A549 (cell line): ENCODE measurements at regions not wholly inside any gene's neighbourhood (a gene's known extent, or its start where the extent isn't known, plus 50 kb on each side); places are given as distances from the start of the nearest gene placed in this dataset.

ENCODE experiments used
- ATAC-seq, 2 experiments: fragments of 200-7000 bp in 1 of 2; fragments of >200 bp in 1 of 2; cut with Nextera tagmentation in 1 of 2; cut with Tn5 transposase in 1 of 2; 3 replicates each; pipeline versions ENCODE4 v1.8.0 to v1.9.1; 2018 to 2020; ENCODE audit warnings: mild to moderate bottlenecking in 1 of 2, moderate library complexity in 1 of 2
- CTCF ChIA-PET: fragments of 300-600 bp; sonication (Branson Sonifier 250); formaldehyde crosslinking; extraction: SDS; loops from one replicate; lab custom pipeline; 2021; ENCODE audit warnings: antibody characterized with exemption, inconsistent platforms; lab: Yijun Ruan, JAX
- POLR2A ChIA-PET: fragments of 350-600 bp; formaldehyde crosslinking; extraction: SDS; loops from one replicate; lab custom pipeline; 2021; ENCODE audit warnings: antibody characterized with exemption, inconsistent platforms; lab: Yijun Ruan, JAX
- DNase-seq, 2 experiments: peaks; one replicate each; pipeline versions ENCODE4 v3.0.0 to v3.0.0-alpha.2; 2011 to 2016; ENCODE audit warnings: low read depth in 1 of 2, low spot score in 1 of 2
- FAIRE-seq: peaks from 2 replicates; lab custom pipeline; 2011; peaks lifted over from hg19 to GRCh38; lab: Jason Lieb, UNC
- H3K27ac ChIP-seq, 2 experiments: fragments of >200 bp; sonication (Bioruptor Twin); formaldehyde crosslinking; 3 replicates each; pipeline ENCODE4 v1.5.1; 2016 to 2017
- H3K4me1 ChIP-seq: fragments of >200 bp; sonication (Bioruptor Twin); formaldehyde crosslinking; 3 replicates; pipeline ENCODE4 v1.6.1; 2016
- H3K4me2 ChIP-seq: fragments of >200 bp; sonication (Bioruptor Twin); formaldehyde crosslinking; 3 replicates; pipeline ENCODE4 v1.6.1; 2016
- H3K4me3 ChIP-seq: fragments of >200 bp; sonication (Bioruptor Twin); formaldehyde crosslinking; 3 replicates; pipeline ENCODE4 v1.5.1; 2016
- H3K9me3 ChIP-seq: fragments of >200 bp; sonication (Bioruptor Twin); formaldehyde crosslinking; 3 replicates; pipeline ENCODE4 v1.6.1; 2016
- EHF ChIP-seq: fragments of 250-450 bp; sonication (Bioruptor Pico); IDR thresholded peaks from 2 replicates; pipeline ENCODE4 v1.5.0; 2020; ENCODE audit warnings: mild to moderate bottlenecking
- EP300 ChIP-seq, 2 experiments: fragments of >200 bp; sonication (Bioruptor Twin); formaldehyde crosslinking; IDR thresholded peaks; 2 replicates in 1 of 2; 3 replicates in 1 of 2; pipeline ENCODE4 v1.6.1; 2016 to 2017
- ESRRA ChIP-seq: fragments of 150-350 bp; IDR thresholded peaks from 2 replicates; pipeline ENCODE4 v1.6.1; 2014; ENCODE audit warnings: mild to moderate bottlenecking, low read length, borderline replicate concordance
- FOSL2 ChIP-seq, 2 experiments: fragments of 450-650 bp in 1 of 2; fragments of >200 bp in 1 of 2; sonication (Bioruptor Twin) in 1 of 2; formaldehyde crosslinking; IDR thresholded peaks; 2 replicates each; pipeline versions ENCODE4 v1.5.0 to v1.6.1; 2016 to 2020; ENCODE audit warnings: mild to moderate bottlenecking in 1 of 2, moderate library complexity in 1 of 2
- GATA3 ChIP-seq: IDR thresholded peaks from 2 replicates; pipeline ENCODE4 v1.6.1; 2012; ENCODE audit warnings: borderline replicate concordance
- HOXB13 ChIP-seq: fragments of 250-450 bp; sonication (Bioruptor Pico); IDR thresholded peaks from 2 replicates; pipeline ENCODE4 v1.5.0; 2020; ENCODE audit warnings: low read depth, mild to moderate bottlenecking, moderate library complexity
- KDM5A ChIP-seq: fragments of 200-600 bp; sonication (generic); IDR thresholded peaks from 2 replicates; pipeline ENCODE4 v1.6.1; 2016; ENCODE audit warnings: antibody characterized with exemption, mild to moderate bottlenecking
- POLR2A ChIP-seq: IDR thresholded peaks from 2 replicates; pipeline ENCODE4 v1.6.1; 2012; ENCODE audit warnings: mild to moderate bottlenecking, low read length
- RCOR1 ChIP-seq: fragments of 150-350 bp; IDR thresholded peaks from 2 replicates; pipeline ENCODE4 v1.6.1; 2014; ENCODE audit warnings: antibody characterized with exemption, low read length, low read depth
- RFX5 ChIP-seq: fragments of 450-650 bp; IDR thresholded peaks from 2 replicates; pipeline ENCODE4 v1.7.1; 2014; ENCODE audit warnings: antibody characterized with exemption, mild to moderate bottlenecking, moderate library complexity
- SMC3 ChIP-seq: fragments of >200 bp; sonication (Bioruptor Twin); formaldehyde crosslinking; IDR thresholded peaks from 3 replicates; pipeline ENCODE4 v1.6.1; 2018; ENCODE audit warnings: inconsistent platforms
- TFCP2L1 ChIP-seq: fragments of 250-450 bp; sonication (Bioruptor Pico); IDR thresholded peaks from 2 replicates; pipeline ENCODE4 v1.5.0; 2021; ENCODE audit warnings: mild to moderate bottlenecking
- ZFP36 ChIP-seq: fragments of 450-650 bp; IDR thresholded peaks from 2 replicates; pipeline ENCODE4 v1.6.1; 2014; ENCODE audit warnings: borderline replicate concordance; ENCODE audit not compliant: partially characterized antibody
- WGBS: methylation state at CpG from one replicate; pipeline ENCODE4 v1.1.6; 2017; ENCODE audit errors: missing lambda C conversion rate; 5-methylcytosine and 5-hydroxymethylcytosine counted together
- TF ChIP-seq, protein P1 (sequence below): fragments of >200 bp; sonication (Bioruptor Twin); formaldehyde crosslinking; IDR thresholded peaks from 3 replicates; pipeline ENCODE4 v1.5.1; 2016
- TF ChIP-seq, protein P2 (sequence below): fragments of 200-600 bp; sonication (generic); IDR thresholded peaks from 2 replicates; pipeline ENCODE4 v1.6.1; 2016; ENCODE audit warnings: antibody characterized with exemption, mild to moderate bottlenecking, moderate library complexity
- TF ChIP-seq, protein P3 (sequence below): fragments of 450-650 bp; IDR thresholded peaks from 2 replicates; pipeline ENCODE4 v1.6.1; 2014; ENCODE audit warnings: antibody characterized with exemption
- TF ChIP-seq, protein P4 (sequence below): fragments of 150-350 bp; IDR thresholded peaks from 2 replicates; pipeline ENCODE4 v1.6.1; 2014; ENCODE audit warnings: low read depth, mild to moderate bottlenecking, low read length

DNA sequence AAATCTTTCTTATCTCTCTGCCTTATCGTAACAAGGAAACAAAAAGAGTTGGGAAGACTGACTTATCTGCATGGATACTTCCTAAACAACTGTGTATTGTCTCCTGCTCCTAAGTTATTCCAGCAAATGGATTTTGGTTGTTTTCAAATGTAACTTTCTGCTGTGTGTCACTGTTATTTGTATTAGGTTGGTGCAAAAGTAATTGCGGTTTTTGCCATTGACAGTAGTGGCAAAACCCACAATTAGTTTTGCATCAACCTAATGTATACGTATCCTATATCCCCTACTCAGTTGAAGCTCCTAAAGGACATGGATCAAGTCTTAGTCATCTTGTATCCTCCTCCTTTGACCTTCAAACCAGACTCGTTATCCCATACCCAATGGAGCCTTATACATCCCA is 263.4 kb upstream of the GPR101 start:
- no peak for DNase-seq
- no peak for ATAC-seq
- H3K4me3 ChIP-seq, result no peak overlapping the region
- CTCF ChIA-PET, result no interaction called here
- no peaks in the 10 kb centered on the region for H3K9me3 ChIP-seq
- H3K4me2 ChIP-seq, result no peak overlapping the region
- POLR2A ChIA-PET, result no interaction called here
- H3K27ac ChIP-seq, result no peak overlapping the region
- TF ChIP-seq, protein P1, sequence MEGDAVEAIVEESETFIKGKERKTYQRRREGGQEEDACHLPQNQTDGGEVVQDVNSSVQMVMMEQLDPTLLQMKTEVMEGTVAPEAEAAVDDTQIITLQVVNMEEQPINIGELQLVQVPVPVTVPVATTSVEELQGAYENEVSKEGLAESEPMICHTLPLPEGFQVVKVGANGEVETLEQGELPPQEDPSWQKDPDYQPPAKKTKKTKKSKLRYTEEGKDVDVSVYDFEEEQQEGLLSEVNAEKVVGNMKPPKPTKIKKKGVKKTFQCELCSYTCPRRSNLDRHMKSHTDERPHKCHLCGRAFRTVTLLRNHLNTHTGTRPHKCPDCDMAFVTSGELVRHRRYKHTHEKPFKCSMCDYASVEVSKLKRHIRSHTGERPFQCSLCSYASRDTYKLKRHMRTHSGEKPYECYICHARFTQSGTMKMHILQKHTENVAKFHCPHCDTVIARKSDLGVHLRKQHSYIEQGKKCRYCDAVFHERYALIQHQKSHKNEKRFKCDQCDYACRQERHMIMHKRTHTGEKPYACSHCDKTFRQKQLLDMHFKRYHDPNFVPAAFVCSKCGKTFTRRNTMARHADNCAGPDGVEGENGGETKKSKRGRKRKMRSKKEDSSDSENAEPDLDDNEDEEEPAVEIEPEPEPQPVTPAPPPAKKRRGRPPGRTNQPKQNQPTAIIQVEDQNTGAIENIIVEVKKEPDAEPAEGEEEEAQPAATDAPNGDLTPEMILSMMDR, result no peak
- no peak for TF ChIP-seq FOSL2 (IDR thresholded peaks at IDR 0.05)
- TF ChIP-seq FOSL2 (CRISPR knock-in tag; IDR thresholded peaks at IDR 0.05), result no peak
- TF ChIP-seq, protein P2, sequence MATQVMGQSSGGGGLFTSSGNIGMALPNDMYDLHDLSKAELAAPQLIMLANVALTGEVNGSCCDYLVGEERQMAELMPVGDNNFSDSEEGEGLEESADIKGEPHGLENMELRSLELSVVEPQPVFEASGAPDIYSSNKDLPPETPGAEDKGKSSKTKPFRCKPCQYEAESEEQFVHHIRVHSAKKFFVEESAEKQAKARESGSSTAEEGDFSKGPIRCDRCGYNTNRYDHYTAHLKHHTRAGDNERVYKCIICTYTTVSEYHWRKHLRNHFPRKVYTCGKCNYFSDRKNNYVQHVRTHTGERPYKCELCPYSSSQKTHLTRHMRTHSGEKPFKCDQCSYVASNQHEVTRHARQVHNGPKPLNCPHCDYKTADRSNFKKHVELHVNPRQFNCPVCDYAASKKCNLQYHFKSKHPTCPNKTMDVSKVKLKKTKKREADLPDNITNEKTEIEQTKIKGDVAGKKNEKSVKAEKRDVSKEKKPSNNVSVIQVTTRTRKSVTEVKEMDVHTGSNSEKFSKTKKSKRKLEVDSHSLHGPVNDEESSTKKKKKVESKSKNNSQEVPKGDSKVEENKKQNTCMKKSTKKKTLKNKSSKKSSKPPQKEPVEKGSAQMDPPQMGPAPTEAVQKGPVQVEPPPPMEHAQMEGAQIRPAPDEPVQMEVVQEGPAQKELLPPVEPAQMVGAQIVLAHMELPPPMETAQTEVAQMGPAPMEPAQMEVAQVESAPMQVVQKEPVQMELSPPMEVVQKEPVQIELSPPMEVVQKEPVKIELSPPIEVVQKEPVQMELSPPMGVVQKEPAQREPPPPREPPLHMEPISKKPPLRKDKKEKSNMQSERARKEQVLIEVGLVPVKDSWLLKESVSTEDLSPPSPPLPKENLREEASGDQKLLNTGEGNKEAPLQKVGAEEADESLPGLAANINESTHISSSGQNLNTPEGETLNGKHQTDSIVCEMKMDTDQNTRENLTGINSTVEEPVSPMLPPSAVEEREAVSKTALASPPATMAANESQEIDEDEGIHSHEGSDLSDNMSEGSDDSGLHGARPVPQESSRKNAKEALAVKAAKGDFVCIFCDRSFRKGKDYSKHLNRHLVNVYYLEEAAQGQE, result no peak
- TF ChIP-seq SMC3, result no peak
- TF ChIP-seq ESRRA, result no peak
- TF ChIP-seq, protein P3, sequence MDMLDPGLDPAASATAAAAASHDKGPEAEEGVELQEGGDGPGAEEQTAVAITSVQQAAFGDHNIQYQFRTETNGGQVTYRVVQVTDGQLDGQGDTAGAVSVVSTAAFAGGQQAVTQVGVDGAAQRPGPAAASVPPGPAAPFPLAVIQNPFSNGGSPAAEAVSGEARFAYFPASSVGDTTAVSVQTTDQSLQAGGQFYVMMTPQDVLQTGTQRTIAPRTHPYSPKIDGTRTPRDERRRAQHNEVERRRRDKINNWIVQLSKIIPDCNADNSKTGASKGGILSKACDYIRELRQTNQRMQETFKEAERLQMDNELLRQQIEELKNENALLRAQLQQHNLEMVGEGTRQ, result no peak
- no peaks in the 10 kb centered on the region for H3K4me1 ChIP-seq
- 3% methylated on average over 4 of the region's 4 CpGs for whole genome bisulfite sequencing
- peak; percentile 68 for FAIRE-seq

DNA sequence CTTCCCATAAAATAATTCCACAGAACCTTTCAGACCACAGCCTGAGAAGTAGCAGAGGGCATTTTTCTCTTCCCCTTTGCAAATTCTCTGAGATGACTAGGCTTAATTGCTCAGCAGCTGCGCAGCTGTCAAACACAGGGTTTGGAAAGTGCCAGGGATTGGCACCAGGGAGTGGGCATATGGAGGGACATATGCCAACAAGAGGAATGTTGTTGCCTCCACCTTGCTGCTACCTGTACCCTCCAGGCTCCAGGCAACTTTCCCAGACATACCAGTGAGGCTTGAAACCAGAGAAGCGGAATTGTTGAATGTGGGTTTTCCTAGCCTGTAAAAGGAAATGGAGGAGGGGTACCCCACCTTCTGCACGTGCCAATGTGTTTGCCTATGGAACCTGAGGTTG is 256.2 kb upstream of the GPR101 start:
- POLR2A ChIA-PET, result no interaction called here
- H3K4me3 ChIP-seq, result no peak overlapping the region
- no peak for DNase-seq
- no peaks in the 10 kb centered on the region for H3K9me3 ChIP-seq
- no peaks in the 10 kb centered on the region for H3K4me1 ChIP-seq
- no peak overlapping the region for H3K4me2 ChIP-seq
- FAIRE-seq, result no peak
- no peak for TF ChIP-seq POLR2A
- no peak for TF ChIP-seq EP300 (IDR thresholded peaks at IDR 0.05)
- no peak for TF ChIP-seq GATA3
- no peak overlapping the region for H3K27ac ChIP-seq
- WGBS, result 0% methylated on average over 3 of the region's 3 CpGs
- ATAC-seq, result no peak
- CTCF ChIA-PET, result no interaction called here

DNA sequence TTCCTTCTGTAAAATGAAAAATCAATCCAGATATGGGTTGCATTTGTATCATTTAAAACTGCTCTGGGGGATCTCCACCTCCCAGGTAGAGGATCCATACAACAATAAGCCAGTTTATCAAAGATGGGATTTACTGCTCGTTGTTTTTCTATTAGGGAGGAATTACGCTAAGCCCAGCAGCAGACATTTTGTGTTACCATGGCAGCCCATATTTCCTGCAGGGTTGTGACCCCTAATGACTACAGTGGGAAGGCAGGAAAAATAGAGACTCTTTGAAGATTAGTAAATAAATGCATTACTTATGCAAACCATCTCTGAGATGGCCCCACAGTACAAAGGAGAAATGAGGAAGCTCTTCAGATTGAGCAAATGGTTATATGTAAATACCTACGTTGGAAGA is 253.4 kb upstream of the GPR101 start:
- no peak for DNase-seq
- Histone ChIP-seq H3K4me2 (no peak overlapping the region), H3K27ac (no peak overlapping the region), H3K9me3 (no peaks in the 10 kb centered on the region)
- no peak for FAIRE-seq
- CTCF ChIA-PET, result no interaction called here
- no peak for TF ChIP-seq ZFP36
- TF ChIP-seq, protein P4, sequence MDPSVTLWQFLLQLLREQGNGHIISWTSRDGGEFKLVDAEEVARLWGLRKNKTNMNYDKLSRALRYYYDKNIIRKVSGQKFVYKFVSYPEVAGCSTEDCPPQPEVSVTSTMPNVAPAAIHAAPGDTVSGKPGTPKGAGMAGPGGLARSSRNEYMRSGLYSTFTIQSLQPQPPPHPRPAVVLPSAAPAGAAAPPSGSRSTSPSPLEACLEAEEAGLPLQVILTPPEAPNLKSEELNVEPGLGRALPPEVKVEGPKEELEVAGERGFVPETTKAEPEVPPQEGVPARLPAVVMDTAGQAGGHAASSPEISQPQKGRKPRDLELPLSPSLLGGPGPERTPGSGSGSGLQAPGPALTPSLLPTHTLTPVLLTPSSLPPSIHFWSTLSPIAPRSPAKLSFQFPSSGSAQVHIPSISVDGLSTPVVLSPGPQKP, result no peak
- no peak for TF ChIP-seq EHF (CRISPR knock-in tag)
- TF ChIP-seq HOXB13 (CRISPR knock-in tag), result no peak
- no peak for TF ChIP-seq RFX5
- no peak for TF ChIP-seq ESRRA
- no peak for TF ChIP-seq RCOR1
- no peak for TF ChIP-seq TFCP2L1 (CRISPR knock-in tag)
- TF ChIP-seq KDM5A, result no peak
- TF ChIP-seq, all 56 proteins: peak for 0
- POLR2A ChIA-PET, result no interaction called here
- ATAC-seq, result no peak
- WGBS, result 7% methylated on average over 3 of the region's 3 CpGs
- H3K4me3 ChIP-seq, result no peak overlapping the region
- no peaks in the 10 kb centered on the region for H3K4me1 ChIP-seq
